Breast epithelium (tissue), 4 donors: ENCODE measurements at regions not wholly inside any gene's neighbourhood (a gene's known extent, or its start where the extent isn't known, plus 50 kb on each side); places are given as distances from the start of the nearest gene placed in this dataset.
"Not testable (repeated sequence)": the region's sequence is repeated elsewhere in the genome, so short reads cannot be mapped to it uniquely, and the experiment has no call there.

Experiments used
- DNase-seq, 2 donors: peaks; one replicate each; pipeline ENCODE4 v3.0.0-alpha.2; 2019; ENCODE audit warnings: low spot score in 2 of 2
- H3K27ac ChIP-seq, 2 donors: fragments of 200-600 bp; sonication (generic) in 1 of 2; one replicate each; pipeline ENCODE4 v1.5.1; 2016 to 2019; ENCODE audit warnings: mild to moderate bottlenecking in 1 of 2
- H3K27me3 ChIP-seq, 2 donors: fragments of 200-600 bp; sonication (generic) in 1 of 2; one replicate each; pipeline versions ENCODE4 v1.5.1 to v1.6.0; 2017 to 2019; ENCODE audit warnings: control low read depth in 1 of 2, mild to moderate bottlenecking in 1 of 2
- H3K36me3 ChIP-seq: fragments of 200-600 bp; one replicate; pipeline ENCODE4 v1.5.1; 2019
- H3K4me1 ChIP-seq, 2 donors: fragments of 200-600 bp; sonication (generic); one replicate each; pipeline ENCODE4 v1.5.1; 2016 to 2019; ENCODE audit warnings: control low read depth in 1 of 2
- H3K4me3 ChIP-seq, 3 donors: fragments of 200-600 bp; sonication (generic); 1 replicate in 2 of 3; 2 replicates in 1 of 3; pipeline ENCODE4 v1.5.1; 2016 to 2019; ENCODE audit warnings: mild to moderate bottlenecking in 3 of 3, moderate library complexity in 2 of 3
- H3K9me3 ChIP-seq, 2 donors: fragments of 200-600 bp; sonication (generic) in 1 of 2; one replicate each; pipeline ENCODE4 v1.5.1; 2016 to 2019; ENCODE audit warnings: control low read depth in 1 of 2
- CTCF ChIP-seq, 3 donors: fragments of 450-650 bp; IDR thresholded peaks; one replicate each; pipeline ENCODE4 v1.5.1; 2016 to 2017; ENCODE audit warnings: antibody characterized with exemption in 3 of 3, mild to moderate bottlenecking in 3 of 3, moderate library complexity in 3 of 3
- POLR2A ChIP-seq: fragments of 450-650 bp; IDR thresholded peaks from one replicate; pipeline ENCODE4 v1.6.1; 2016; ENCODE audit warnings: antibody characterized with exemption, mild to moderate bottlenecking, moderate library complexity
- POLR2AphosphoS5 ChIP-seq, 3 donors: sonication (generic); formaldehyde crosslinking; IDR thresholded peaks; one replicate each; pipeline ENCODE4 v1.6.1; 2017; ENCODE audit warnings: antibody characterized with exemption in 3 of 3
- intact Hi-C: fragments of 100-400 bp; cut with DNase I; formaldehyde crosslinking; loops from one replicate; pipeline ENCODE4 v1.15.1; 2023; ENCODE audit warnings: low total_unique reads

- H3K27me3 ChIP-seq = no peaks in the 10 kb centered on the region
- intact Hi-C loops = no loop called here
- TF ChIP-seq POLR2A (no peak), CTCF (IDR thresholded peaks at IDR 0.05) (no peak), POLR2AphosphoS5 (IDR thresholded peaks at IDR 0.05) (no peak)
- no peak overlapping the region for H3K4me3 ChIP-seq
- H3K36me3 ChIP-seq = no peaks in the 10 kb centered on the region
- H3K27ac ChIP-seq = no peak overlapping the region
- no peak for DNase-seq
- no peaks in the 10 kb centered on the region for H3K9me3 ChIP-seq
- H3K4me1 ChIP-seq = no peaks in the 10 kb centered on the region
Observed at GRCh38 chr3:115204475-115204874, 57.4 kb upstream of the ZBTB20 start.

- Histone ChIP-seq H3K9me3 (no peaks in the 10 kb centered on the region), H3K27ac (no peak overlapping the region), H3K4me1 (no peaks in the 10 kb centered on the region), H3K27me3 (no peaks in the 10 kb centered on the region), H3K36me3 (no peaks in the 10 kb centered on the region), H3K4me3 (no peak overlapping the region)
- TF ChIP-seq CTCF (IDR thresholded peaks at IDR 0.05) = no peak
- no peak for TF ChIP-seq POLR2A
- no peak for TF ChIP-seq POLR2AphosphoS5 (IDR thresholded peaks at IDR 0.05)
- intact Hi-C loops = no loop called here
- no peak for DNase-seq
Observed at GRCh38 chr3:115208066-115208750, 61.1 kb upstream of the ZBTB20 start.

GRCh38 chr3:115211810-115212492 lies 64.9 kb upstream of the ZBTB20 start:
- H3K4me1 ChIP-seq = no peaks in the 10 kb centered on the region
- H3K27me3 ChIP-seq = no peaks in the 10 kb centered on the region
- intact Hi-C loops = no loop called here
- H3K36me3 ChIP-seq = no peaks in the 10 kb centered on the region
- no peak overlapping the region for H3K27ac ChIP-seq
- no peak for TF ChIP-seq POLR2A
- TF ChIP-seq POLR2AphosphoS5 (IDR thresholded peaks at IDR 0.05) = no peak
- no peak for TF ChIP-seq CTCF (IDR thresholded peaks at IDR 0.05)
- no peaks in the 10 kb centered on the region for H3K9me3 ChIP-seq
- H3K4me3 ChIP-seq = no peak overlapping the region
- DNase-seq = no peak

GRCh38 chr3:115212615-115213014 lies 65.5 kb upstream of the ZBTB20 start:
- Histone ChIP-seq H3K4me1 (no peaks in the 10 kb centered on the region), H3K36me3 (no peaks in the 10 kb centered on the region), H3K27me3 (no peaks in the 10 kb centered on the region), H3K4me3 (no peak overlapping the region), H3K27ac (no peak overlapping the region), H3K9me3 (no peaks in the 10 kb centered on the region)
- no peak for TF ChIP-seq POLR2AphosphoS5 (IDR thresholded peaks at IDR 0.05)
- no peak for TF ChIP-seq CTCF (IDR thresholded peaks at IDR 0.05)
- TF ChIP-seq POLR2A = no peak
- intact Hi-C loops = no loop called here
- DNase-seq = no peak

- H3K9me3 ChIP-seq, H3K27ac ChIP-seq, H3K27me3 ChIP-seq, H3K4me3 ChIP-seq, H3K4me1 ChIP-seq, intact Hi-C loops, H3K36me3 ChIP-seq, DNase-seq: not testable (repeated sequence)
Observed at GRCh38 chr3:115213052-115213451, 66.0 kb upstream of the ZBTB20 start.
